H9 (cell line): ENCODE measurements at regions not wholly inside any gene's neighbourhood (a gene's known extent, or its start where the extent isn't known, plus 50 kb on each side); places are given as distances from the start of the nearest gene placed in this dataset.

Experiments used
- DNase-seq: peaks from one replicate; pipeline ENCODE4 v3.0.0-alpha.2; 2017
- H2AFZ ChIP-seq: one replicate; pipeline ENCODE4 v1.6.1; 2013; ENCODE audit warnings: mild to moderate bottlenecking, low read length, control low read depth, moderate library complexity
- H2AK5ac ChIP-seq: 2 replicates; pipeline ENCODE4 v1.6.1; 2013; ENCODE audit warnings: low read length, control low read depth, mixed read lengths; ENCODE audit not compliant: insufficient read length
- H2BK120ac ChIP-seq: one replicate; pipeline ENCODE4 v1.6.1; 2013; ENCODE audit warnings: low read depth, mild to moderate bottlenecking, low read length, control low read depth, inconsistent platforms; ENCODE audit not compliant: poor library complexity, severe bottlenecking
- H2BK12ac ChIP-seq: 2 replicates; pipeline ENCODE4 v1.6.1; 2013; ENCODE audit warnings: low read length, control low read depth, mixed read lengths, low read depth; ENCODE audit not compliant: insufficient read length
- H2BK15ac ChIP-seq: 2 replicates; pipeline ENCODE4 v1.6.1; 2013; ENCODE audit warnings: low read depth, low read length, control low read depth
- H2BK20ac ChIP-seq: one replicate; pipeline ENCODE4 v1.6.1; 2013; ENCODE audit warnings: low read depth, mild to moderate bottlenecking, low read length, control low read depth, inconsistent platforms; ENCODE audit not compliant: poor library complexity, severe bottlenecking
- H2BK5ac ChIP-seq: 2 replicates; pipeline ENCODE4 v1.6.1; 2013; ENCODE audit warnings: low read length, control low read depth, mixed read lengths; ENCODE audit not compliant: insufficient read length
- H3K14ac ChIP-seq: 2 replicates; pipeline ENCODE4 v1.6.1; 2013; ENCODE audit warnings: low read length, control low read depth; ENCODE audit not compliant: insufficient read depth
- H3K18ac ChIP-seq: 2 replicates; pipeline ENCODE4 v1.6.1; 2013; ENCODE audit warnings: low read depth, mild to moderate bottlenecking, mixed read lengths, low read length, control low read depth; ENCODE audit not compliant: insufficient read length
- H3K23ac ChIP-seq: 2 replicates; pipeline ENCODE4 v1.6.1; 2013; ENCODE audit warnings: low read length, control low read depth, mixed read lengths, low read depth; ENCODE audit not compliant: insufficient read length
- H3K23me2 ChIP-seq: 2 replicates; pipeline ENCODE4 v1.6.1; 2013; ENCODE audit warnings: low read depth, mild to moderate bottlenecking, mixed read lengths, low read length, control low read depth; ENCODE audit not compliant: insufficient read length, poor library complexity, severe bottlenecking
- H3K27ac ChIP-seq: 2 replicates; pipeline ENCODE4 v1.5.1; 2013; ENCODE audit warnings: low read length, control low read depth, mixed read lengths, low read depth; ENCODE audit not compliant: insufficient read length
- H3K27me3 ChIP-seq: 2 replicates; pipeline ENCODE4 v1.6.1; 2013; ENCODE audit warnings: low read length, control low read depth, inconsistent platforms; ENCODE audit not compliant: insufficient read depth
- H3K4ac ChIP-seq: 2 replicates; pipeline ENCODE4 v1.6.1; 2013; ENCODE audit warnings: low read depth, mild to moderate bottlenecking, control low read depth, inconsistent platforms, low read length, moderate library complexity
- H3K4me1 ChIP-seq: 2 replicates; pipeline ENCODE4 v1.6.1; 2013; ENCODE audit warnings: low read length, control low read depth, inconsistent platforms; ENCODE audit not compliant: insufficient read depth
- H3K4me2 ChIP-seq: 2 replicates; pipeline ENCODE4 v1.6.1; 2013; ENCODE audit warnings: low read length, control low read depth, mixed read lengths; ENCODE audit not compliant: insufficient read length, insufficient read depth
- H3K56ac ChIP-seq: 2 replicates; pipeline ENCODE4 v1.6.1; 2013; ENCODE audit warnings: low read depth, mild to moderate bottlenecking, mixed read lengths, low read length, control low read depth; ENCODE audit not compliant: insufficient read length
- H3K79me1 ChIP-seq: 2 replicates; pipeline ENCODE4 v1.6.1; 2013; ENCODE audit warnings: low read depth, mild to moderate bottlenecking, moderate library complexity, low read length, control low read depth, inconsistent platforms; ENCODE audit not compliant: insufficient read depth, poor library complexity, severe bottlenecking
- H3K79me2 ChIP-seq: 2 replicates; pipeline ENCODE4 v1.6.1; 2013; ENCODE audit warnings: low read length, control low read depth, inconsistent platforms; ENCODE audit not compliant: insufficient read depth
- H3K9ac ChIP-seq: 2 replicates; pipeline ENCODE4 v1.6.1; 2013; ENCODE audit warnings: low read length, control low read depth, mixed read lengths; ENCODE audit not compliant: insufficient read length; ENCODE audit errors: extremely low read depth
- H3K9me3 ChIP-seq: one replicate; pipeline ENCODE4 v1.6.1; 2013; ENCODE audit warnings: low read depth, low read length, inconsistent platforms; ENCODE audit not compliant: control insufficient read depth
- H3T11ph ChIP-seq: one replicate; pipeline ENCODE4 v1.6.1; 2013; ENCODE audit warnings: mild to moderate bottlenecking, low read length, control low read depth, inconsistent platforms
- H4K20me1 ChIP-seq: one replicate; pipeline ENCODE4 v1.6.1; 2013; ENCODE audit not compliant: control insufficient read depth, insufficient read length, insufficient read depth
- H4K5ac ChIP-seq: 2 replicates; pipeline ENCODE4 v1.6.1; 2013; ENCODE audit warnings: low read depth, mild to moderate bottlenecking, mixed read lengths, low read length, control low read depth; ENCODE audit not compliant: insufficient read length
- H4K8ac ChIP-seq: replicated peaks from 2 replicates; pipeline ENCODE4 v1.6.1; 2013; ENCODE audit warnings: low read length, control low read depth, mixed read lengths, low read depth; ENCODE audit not compliant: insufficient read length
- H4K91ac ChIP-seq: 2 replicates; pipeline ENCODE4 v1.6.1; 2013; ENCODE audit warnings: low read depth, mild to moderate bottlenecking, moderate library complexity, mixed read lengths, low read length, control low read depth; ENCODE audit not compliant: insufficient read length
- H3K27ac Mint-ChIP-seq, 3 experiments: 2 replicates in 2 of 3; 3 replicates in 1 of 3; pipeline ENCODE4 v1.8.0; 2020 to 2021; ENCODE audit warnings: mixed read lengths in 3 of 3, mild to moderate bottlenecking in 1 of 3, moderate library complexity in 1 of 3
- H3K27me3 Mint-ChIP-seq: 2 replicates; pipeline ENCODE4 v1.8.0; 2021; ENCODE audit warnings: low read depth, mild to moderate bottlenecking, moderate library complexity, mixed read lengths
- H3K36me3 Mint-ChIP-seq, 3 experiments: 2 replicates in 2 of 3; 3 replicates in 1 of 3; pipeline ENCODE4 v1.8.0; 2020 to 2021; ENCODE audit warnings: low read depth in 3 of 3, mixed read lengths in 3 of 3; ENCODE audit not compliant: insufficient read depth in 1 of 3
- H3K4me1 Mint-ChIP-seq, 2 experiments: 2 replicates each; pipeline ENCODE4 v1.8.0; 2020; ENCODE audit warnings: mixed read lengths in 2 of 2
- H3K4me3 Mint-ChIP-seq, 2 experiments: 2 replicates in 1 of 2; 3 replicates in 1 of 2; pipeline ENCODE4 v1.8.0; 2020 to 2021; ENCODE audit warnings: mild to moderate bottlenecking in 2 of 2, mixed read lengths in 2 of 2, moderate library complexity in 1 of 2
- H3K9me3 Mint-ChIP-seq, 2 experiments: 2 replicates in 1 of 2; 3 replicates in 1 of 2; pipeline ENCODE4 v1.8.0; 2020; ENCODE audit warnings: mild to moderate bottlenecking in 2 of 2, mixed read lengths in 2 of 2, moderate library complexity in 1 of 2
- WGBS: extraction: QIAGEN DNeasy Blood & Tissue Kit; methylation state at CpG from one replicate; pipeline ENCODE4 v1.1.7; 2013; ENCODE audit warnings: missing lambda C conversion rate, low lambda C conversion rate, mixed read lengths; ENCODE audit not compliant: insufficient read length; ENCODE audit errors: extremely low coverage; 5-methylcytosine and 5-hydroxymethylcytosine counted together
- TF ChIP-seq, protein P1 (sequence below): fragments of 200-600 bp; sonication (generic); conservative IDR thresholded peaks from 3 replicates; pipeline ENCODE4 v1.8.0; 2021; ENCODE audit warnings: antibody characterized with exemption, mild to moderate bottlenecking

DNA sequence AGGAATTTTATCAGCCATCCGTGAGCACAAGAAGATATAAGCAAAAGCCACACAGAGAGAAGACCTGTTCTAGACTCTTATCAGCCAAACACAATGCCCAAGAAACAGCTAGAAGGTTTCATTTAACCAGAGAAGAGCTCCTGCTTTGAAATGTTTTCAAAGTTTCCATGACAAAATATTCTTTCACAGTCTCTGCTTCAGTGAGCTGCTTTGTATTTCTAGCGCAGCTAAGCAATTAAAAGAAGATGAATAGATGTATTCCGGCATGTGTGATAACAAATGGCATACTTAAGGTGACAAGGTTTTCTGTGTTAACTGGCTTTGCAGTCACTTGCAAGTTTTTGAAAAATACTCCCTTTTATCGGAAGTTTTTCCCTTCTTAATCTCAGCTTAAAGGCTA, 78.9 kb upstream of the NXPH1 start:
- Histone ChIP-seq H3K79me2 (no peaks in the 10 kb centered on the region), H2AFZ (no peak overlapping the region), H3K27ac (no peak overlapping the region), H3K4me1 (no peaks in the 10 kb centered on the region), H3K27me3 (no peaks in the 10 kb centered on the region), H3K23me2 (no peaks in the 10 kb centered on the region), H3K4ac (no peak overlapping the region), H2BK12ac (no peak overlapping the region), H2AK5ac (no peak overlapping the region), H3K4me2 (no peak overlapping the region), H2BK15ac (no peak overlapping the region), H3K23ac (no peak overlapping the region), H3K9ac (no peak overlapping the region), H3K9me3 (no peaks in the 10 kb centered on the region), H2BK20ac (no peak overlapping the region), H2BK5ac (no peak overlapping the region), H3K56ac (no peak overlapping the region), H4K91ac (no peak overlapping the region), H4K20me1 (no peaks in the 10 kb centered on the region), H3K14ac (no peak overlapping the region), H3K79me1 (no peaks in the 10 kb centered on the region), H4K8ac (no peak overlapping the region), H3K18ac (no peak overlapping the region), H4K5ac (no peak overlapping the region), H3T11ph (no peak overlapping the region), H2BK120ac (no peak overlapping the region)
- Mint-ChIP-seq H3K27me3 (no peaks in the 10 kb centered on the region), H3K9me3 (peaks cover 13 to 21% of the 10 kb centered on the region in 2 experiments), H3K36me3 (peaks cover 6 to 36% (median 13%) of the 10 kb centered on the region in 3 experiments), H3K4me3 (no peak overlapping the region), H3K4me1 (peaks cover 5 to 18% of the 10 kb centered on the region in 2 experiments), H3K27ac (no peak overlapping the region)
- TF ChIP-seq, protein P1, sequence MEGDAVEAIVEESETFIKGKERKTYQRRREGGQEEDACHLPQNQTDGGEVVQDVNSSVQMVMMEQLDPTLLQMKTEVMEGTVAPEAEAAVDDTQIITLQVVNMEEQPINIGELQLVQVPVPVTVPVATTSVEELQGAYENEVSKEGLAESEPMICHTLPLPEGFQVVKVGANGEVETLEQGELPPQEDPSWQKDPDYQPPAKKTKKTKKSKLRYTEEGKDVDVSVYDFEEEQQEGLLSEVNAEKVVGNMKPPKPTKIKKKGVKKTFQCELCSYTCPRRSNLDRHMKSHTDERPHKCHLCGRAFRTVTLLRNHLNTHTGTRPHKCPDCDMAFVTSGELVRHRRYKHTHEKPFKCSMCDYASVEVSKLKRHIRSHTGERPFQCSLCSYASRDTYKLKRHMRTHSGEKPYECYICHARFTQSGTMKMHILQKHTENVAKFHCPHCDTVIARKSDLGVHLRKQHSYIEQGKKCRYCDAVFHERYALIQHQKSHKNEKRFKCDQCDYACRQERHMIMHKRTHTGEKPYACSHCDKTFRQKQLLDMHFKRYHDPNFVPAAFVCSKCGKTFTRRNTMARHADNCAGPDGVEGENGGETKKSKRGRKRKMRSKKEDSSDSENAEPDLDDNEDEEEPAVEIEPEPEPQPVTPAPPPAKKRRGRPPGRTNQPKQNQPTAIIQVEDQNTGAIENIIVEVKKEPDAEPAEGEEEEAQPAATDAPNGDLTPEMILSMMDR = no peak
- WGBS = no CpG with 5 or more reads among the region's 4 CpGs
- no peak for DNase-seq
